ENCODE measurements at regions not wholly inside any gene's neighbourhood (a gene's known extent, or its start where the extent isn't known, plus 50 kb on each side); places are given as distances from the start of the nearest gene placed in this dataset.
A peak's percentile ranks its signal among the peaks of the same experiment; 100 is the strongest.

DNA sequence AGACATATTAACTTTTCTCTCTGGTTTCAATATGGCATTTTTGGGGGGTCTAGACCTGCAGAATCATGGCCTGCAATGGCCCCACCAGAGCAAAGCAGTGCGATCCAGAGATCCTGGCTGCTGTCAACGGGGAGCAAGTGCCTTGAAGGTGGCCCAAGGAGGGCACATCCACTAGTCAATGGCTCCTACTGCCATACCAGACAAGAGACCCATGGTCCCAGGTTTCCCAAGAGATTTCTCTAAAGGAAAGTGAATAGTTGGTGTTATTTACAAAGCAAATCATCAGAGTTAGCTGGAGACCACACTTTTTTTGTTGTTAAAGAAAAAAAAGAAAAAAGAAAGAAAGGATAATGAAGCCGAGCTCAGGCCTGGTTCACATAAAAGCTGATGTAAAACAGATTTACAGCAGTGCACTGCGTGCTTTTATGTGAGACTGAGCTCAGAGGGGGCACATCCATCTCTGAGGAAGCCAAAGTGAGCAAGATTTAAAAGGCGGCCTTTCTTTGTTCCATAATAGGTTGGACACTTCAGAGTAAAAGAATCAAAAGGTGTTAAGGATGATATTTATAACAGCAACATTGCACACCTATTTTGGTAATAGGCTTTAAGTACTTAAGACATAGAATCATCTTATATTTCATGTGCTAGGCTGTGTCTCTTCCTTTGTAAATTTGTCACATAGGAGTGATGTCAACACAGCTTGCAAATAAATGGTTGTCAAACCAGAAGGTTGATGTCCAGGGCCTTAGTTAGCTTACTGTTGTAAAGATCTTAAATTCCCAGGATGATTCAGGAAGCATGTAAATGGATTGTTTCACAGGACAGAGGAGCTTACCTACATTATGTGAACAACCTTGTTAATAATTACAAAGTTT, 201.3 kb upstream of the NTM start:
- Mint-ChIP-seq H3K4me1 (no peaks in the 10 kb centered on the region), H3K27me3 (no peaks in the 10 kb centered on the region), H3K4me3 (no peak overlapping the region), H3K36me3 (ENCODE audit: low read depth) (no peaks in the 10 kb centered on the region), H3K9me3 (no peaks in the 10 kb centered on the region), H3K27ac (no peak overlapping the region)
- ATAC-seq (replicated peaks) = no peak

DNA sequence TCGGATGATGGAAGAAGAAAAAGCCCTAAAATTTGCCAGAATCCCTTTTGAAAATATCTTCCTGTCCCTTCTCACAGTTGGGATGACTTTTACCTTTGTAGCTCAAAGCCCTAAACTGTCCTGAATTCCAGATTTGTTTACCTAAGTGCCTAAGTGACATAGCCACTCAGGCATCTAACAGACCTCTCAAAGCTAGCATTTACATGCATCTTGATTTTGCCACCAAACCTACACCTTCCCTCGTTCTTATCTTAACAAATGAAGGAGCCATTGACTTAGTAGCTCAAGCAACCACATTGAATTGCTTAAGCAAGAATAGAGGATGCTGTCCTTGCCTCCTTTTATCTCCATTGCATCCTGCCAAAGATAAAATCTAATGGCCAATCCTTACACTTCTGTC, 198.4 kb upstream of the NTM start:
- no peaks in the 10 kb centered on the region for H3K4me1 Mint-ChIP-seq
- no peak for ATAC-seq (replicated peaks)
- no peaks in the 10 kb centered on the region for H3K9me3 Mint-ChIP-seq
- H3K27me3 Mint-ChIP-seq = no peaks in the 10 kb centered on the region
- no peak overlapping the region for H3K27ac Mint-ChIP-seq
- H3K4me3 Mint-ChIP-seq = no peak overlapping the region
- no peaks in the 10 kb centered on the region for H3K36me3 Mint-ChIP-seq (ENCODE audit: low read depth)

DNA sequence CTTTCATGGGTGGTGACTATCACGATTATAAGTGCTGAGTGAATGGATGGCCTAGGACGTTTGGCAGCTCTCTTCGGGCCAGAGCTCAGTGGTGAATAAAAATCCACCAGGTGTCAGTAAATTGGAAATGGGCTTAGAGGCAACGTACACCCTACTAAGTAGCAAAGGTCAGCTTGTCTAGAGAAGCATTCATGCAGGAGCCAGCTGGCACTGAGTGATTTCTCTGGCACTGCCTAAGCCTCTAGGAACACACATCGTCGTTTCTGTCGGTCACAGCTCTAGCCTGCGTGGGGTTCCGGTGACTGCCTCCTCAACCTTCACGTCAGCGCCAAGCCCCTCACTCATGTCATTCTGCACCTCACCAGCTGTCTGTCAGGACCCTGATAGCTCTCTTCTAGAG, 192.4 kb upstream of the NTM start:
- no peak overlapping the region for H3K4me3 Mint-ChIP-seq
- no peaks in the 10 kb centered on the region for H3K9me3 Mint-ChIP-seq
- no peaks in the 10 kb centered on the region for H3K27me3 Mint-ChIP-seq
- no peak for ATAC-seq (replicated peaks)
- no peaks in the 10 kb centered on the region for H3K36me3 Mint-ChIP-seq (ENCODE audit: low read depth)
- no peak overlapping the region for H3K27ac Mint-ChIP-seq
- H3K4me1 Mint-ChIP-seq = no peaks in the 10 kb centered on the region

DNA sequence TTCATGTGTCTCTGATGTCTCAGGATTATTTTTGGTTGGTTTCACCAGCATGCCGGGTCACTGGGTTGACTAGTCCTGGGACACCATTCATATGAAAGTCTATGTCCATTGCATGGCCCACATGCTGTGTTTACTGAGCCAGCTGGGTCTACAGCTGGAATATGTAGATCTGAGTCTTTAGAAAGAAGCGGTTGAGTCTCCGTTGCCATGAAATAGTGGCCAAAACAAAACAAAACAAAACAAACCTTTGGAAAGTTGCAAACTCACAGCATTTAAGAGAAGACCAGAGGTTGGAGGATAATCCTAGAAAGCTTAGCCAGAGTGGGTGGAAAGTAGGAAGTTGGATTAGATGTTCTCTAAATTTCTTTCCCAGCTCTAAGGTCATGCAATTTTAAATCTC, 191.8 kb upstream of the NTM start:
- no peak overlapping the region for H3K27ac Mint-ChIP-seq
- H3K4me3 Mint-ChIP-seq = no peak overlapping the region
- H3K36me3 Mint-ChIP-seq (ENCODE audit: low read depth) = no peaks in the 10 kb centered on the region
- ATAC-seq (replicated peaks) = no peak
- no peaks in the 10 kb centered on the region for H3K9me3 Mint-ChIP-seq
- H3K27me3 Mint-ChIP-seq = no peaks in the 10 kb centered on the region
- H3K4me1 Mint-ChIP-seq = no peaks in the 10 kb centered on the region

DNA sequence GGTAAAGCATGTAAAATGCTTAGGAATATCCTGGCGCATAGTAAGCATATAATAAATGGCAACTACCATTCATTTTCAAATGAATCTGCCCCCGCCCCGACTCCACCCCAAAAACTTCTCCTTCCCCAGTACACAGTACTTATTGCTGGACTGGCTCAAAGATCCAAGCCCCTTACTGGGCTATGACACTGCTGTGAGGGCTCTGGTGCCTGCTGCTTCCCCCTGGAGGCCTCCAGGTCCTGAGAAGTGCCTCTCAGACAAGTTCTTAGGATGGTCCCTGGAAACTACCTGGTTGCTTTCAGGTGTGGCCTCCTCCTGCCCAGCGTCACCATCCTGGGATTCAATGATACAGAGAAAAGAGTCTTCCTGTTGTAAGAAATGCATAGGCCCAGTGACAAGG, 190.6 kb upstream of the NTM start:
- H3K36me3 Mint-ChIP-seq (ENCODE audit: low read depth) = no peaks in the 10 kb centered on the region

DNA sequence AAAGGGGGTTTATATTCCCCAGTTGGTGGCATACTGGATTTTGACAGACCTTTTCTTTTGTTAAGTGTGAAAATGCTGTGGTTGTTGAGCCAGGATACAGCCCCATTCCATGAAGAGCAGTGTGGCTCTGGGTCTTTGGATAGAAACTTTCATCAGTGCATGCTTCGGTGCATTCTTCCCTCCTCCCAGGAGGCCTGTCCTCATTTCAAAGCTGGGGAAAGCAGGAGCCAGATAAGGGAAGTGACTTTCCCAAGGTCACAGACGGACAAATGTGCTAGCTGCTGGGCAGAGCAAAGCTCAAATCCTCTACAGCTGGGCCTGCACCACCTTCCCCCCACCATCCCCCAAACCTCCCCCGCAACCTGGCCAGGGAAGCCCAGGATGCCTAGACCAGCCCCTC, 184.5 kb upstream of the NTM start:
- no peaks in the 10 kb centered on the region for H3K4me1 Mint-ChIP-seq
- no peaks in the 10 kb centered on the region for H3K9me3 Mint-ChIP-seq
- no peak overlapping the region for H3K4me3 Mint-ChIP-seq
- no peaks in the 10 kb centered on the region for H3K36me3 Mint-ChIP-seq (ENCODE audit: low read depth)
- peaks cover 8% of the 10 kb centered on the region for H3K27me3 Mint-ChIP-seq
- ATAC-seq (replicated peaks) = no peak
- no peak overlapping the region for H3K27ac Mint-ChIP-seq

More for the DNA sequence above, 190.6 kb upstream of the NTM start:
- Mint-ChIP-seq H3K9me3 (no peaks in the 10 kb centered on the region), H3K27ac (no peak overlapping the region), H3K27me3 (no peaks in the 10 kb centered on the region), H3K4me3 (no peak overlapping the region), H3K4me1 (no peaks in the 10 kb centered on the region)
- no peak for ATAC-seq (replicated peaks)

DNA sequence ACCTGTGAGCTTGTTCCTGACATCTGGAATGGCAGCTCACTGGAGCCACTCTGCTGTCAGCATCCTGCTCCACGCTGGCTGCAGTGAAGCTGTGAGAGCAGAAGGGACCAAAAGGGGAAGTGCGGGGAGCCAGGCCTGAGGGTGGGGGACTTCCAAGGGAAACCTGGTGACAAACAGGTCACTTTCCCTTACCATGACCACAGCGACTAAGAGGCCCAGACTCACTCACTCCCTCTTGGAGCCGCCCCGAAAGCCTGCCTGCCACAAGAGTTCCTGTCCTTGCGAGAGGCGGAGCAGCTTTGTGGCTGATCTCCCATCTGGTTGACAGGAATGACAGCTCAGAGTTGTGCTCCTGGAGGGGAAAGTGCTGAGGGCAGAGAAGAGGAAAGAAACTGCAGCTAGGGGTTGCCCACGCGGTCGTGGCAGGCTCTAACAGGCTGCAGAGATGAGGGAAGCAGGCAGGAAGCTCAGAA, 183.8 kb upstream of the NTM start:
- Mint-ChIP-seq H3K27ac (no peak overlapping the region), H3K9me3 (no peaks in the 10 kb centered on the region), H3K36me3 (ENCODE audit: low read depth) (no peaks in the 10 kb centered on the region), H3K27me3 (peaks cover 8% of the 10 kb centered on the region), H3K4me1 (no peaks in the 10 kb centered on the region), H3K4me3 (no peak overlapping the region)
- ATAC-seq (replicated peaks) = peak; percentile 38

DNA sequence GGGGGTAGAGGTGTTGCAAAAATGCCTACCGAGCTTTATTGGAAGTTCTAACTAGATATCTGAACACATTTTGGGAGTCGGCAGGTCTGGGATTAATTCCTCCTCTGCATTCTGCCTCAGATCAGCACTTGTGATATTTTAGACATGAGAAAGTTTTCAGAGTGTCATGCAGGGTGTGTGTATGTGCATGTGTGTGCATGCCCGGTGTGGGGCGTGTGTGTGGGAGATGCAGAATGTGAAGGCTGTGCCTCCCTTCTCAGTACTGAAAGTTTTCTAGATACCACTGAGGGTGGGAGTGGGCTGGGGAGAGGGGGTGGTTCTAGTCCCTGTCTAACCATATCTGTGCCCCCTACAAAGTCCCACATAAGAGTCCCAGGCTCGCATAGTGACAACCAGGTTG, 180.0 kb upstream of the NTM start:
- peaks cover 8% of the 10 kb centered on the region for H3K27me3 Mint-ChIP-seq
- no peaks in the 10 kb centered on the region for H3K36me3 Mint-ChIP-seq (ENCODE audit: low read depth)
- no peak overlapping the region for H3K27ac Mint-ChIP-seq
- ATAC-seq (replicated peaks) = no peak
- H3K9me3 Mint-ChIP-seq = no peaks in the 10 kb centered on the region
- no peak overlapping the region for H3K4me3 Mint-ChIP-seq
- H3K4me1 Mint-ChIP-seq = no peaks in the 10 kb centered on the region

DNA sequence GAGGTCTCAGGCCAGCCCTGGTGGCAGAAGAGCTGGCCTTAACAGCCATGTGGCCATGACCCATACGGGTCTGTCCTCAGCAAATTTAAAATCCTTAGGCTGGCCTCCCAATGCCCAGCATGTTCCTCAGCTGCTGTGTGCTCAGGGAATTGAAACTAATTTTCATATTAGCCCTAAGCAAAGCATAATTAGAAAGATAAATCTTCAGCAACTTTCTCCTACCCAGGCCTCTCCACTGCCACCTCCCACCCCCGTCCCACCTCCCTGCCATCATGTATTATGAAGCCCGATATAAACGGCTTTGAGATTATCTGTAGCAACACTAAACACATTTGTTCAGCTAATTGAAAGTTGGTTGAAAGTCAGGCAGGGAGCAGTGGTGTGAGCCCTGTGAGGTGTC, 178.8 kb upstream of the NTM start:
- ATAC-seq (replicated peaks) = no peak
- H3K9me3 Mint-ChIP-seq = no peaks in the 10 kb centered on the region
- H3K4me3 Mint-ChIP-seq = no peak overlapping the region
- H3K27ac Mint-ChIP-seq = no peak overlapping the region
- peaks cover 4% of the 10 kb centered on the region for H3K27me3 Mint-ChIP-seq
- H3K4me1 Mint-ChIP-seq = no peaks in the 10 kb centered on the region
- H3K36me3 Mint-ChIP-seq (ENCODE audit: low read depth) = no peaks in the 10 kb centered on the region

DNA sequence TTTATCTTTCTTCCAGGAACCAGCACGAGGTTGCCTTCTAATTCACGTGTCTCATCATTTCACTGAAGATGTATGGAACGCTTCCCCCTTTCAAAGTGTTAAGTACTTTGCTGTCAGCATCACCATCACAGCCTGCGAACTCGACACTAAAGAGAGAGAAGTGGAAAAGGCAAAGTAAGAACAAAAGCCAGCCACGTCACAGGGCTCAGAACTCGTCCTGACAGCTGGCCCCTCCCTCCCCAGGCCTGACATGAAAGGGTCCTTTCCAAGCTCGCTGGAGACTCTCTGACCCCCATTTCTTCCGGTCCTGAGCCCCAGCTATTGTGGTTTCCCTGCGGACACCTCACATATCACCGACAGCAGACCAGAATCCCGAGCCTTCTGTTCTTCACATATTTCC, 177.8 kb upstream of the NTM start:
- ATAC-seq (replicated peaks) = no peak

DNA sequence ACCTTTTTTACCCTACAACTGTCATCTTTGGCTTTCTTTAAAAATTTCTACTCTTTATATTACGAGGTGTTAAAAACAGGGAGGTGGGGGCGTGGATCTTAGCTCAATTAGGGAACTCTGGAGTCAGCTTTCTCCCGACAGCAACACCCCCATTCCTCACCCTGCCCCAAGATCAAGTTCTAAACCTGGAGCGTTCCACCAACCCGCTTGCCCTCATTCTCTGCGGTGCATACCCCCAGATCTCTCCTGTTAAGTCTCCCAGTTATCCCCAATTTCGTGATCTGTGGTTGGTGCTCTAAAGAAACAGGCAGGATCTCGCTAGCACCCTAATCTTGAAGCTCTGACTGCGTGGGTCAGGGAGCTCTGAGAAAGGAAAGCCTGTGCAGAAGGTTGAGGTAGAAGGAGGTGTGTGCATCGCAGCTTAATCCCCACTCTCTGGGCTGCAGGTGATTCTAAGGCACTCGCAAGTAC, 177.3 kb upstream of the NTM start:
- Mint-ChIP-seq H3K4me1 (no peaks in the 10 kb centered on the region), H3K9me3 (no peaks in the 10 kb centered on the region), H3K4me3 (no peak overlapping the region), H3K36me3 (ENCODE audit: low read depth) (no peaks in the 10 kb centered on the region), H3K27ac (no peak overlapping the region), H3K27me3 (no peaks in the 10 kb centered on the region)
- ATAC-seq (replicated peaks) = no peak

More for the DNA sequence above, 177.8 kb upstream of the NTM start:
- Mint-ChIP-seq H3K27ac (no peak overlapping the region), H3K4me1 (no peaks in the 10 kb centered on the region), H3K27me3 (no peaks in the 10 kb centered on the region), H3K4me3 (no peak overlapping the region), H3K9me3 (no peaks in the 10 kb centered on the region), H3K36me3 (ENCODE audit: low read depth) (no peaks in the 10 kb centered on the region)

DNA sequence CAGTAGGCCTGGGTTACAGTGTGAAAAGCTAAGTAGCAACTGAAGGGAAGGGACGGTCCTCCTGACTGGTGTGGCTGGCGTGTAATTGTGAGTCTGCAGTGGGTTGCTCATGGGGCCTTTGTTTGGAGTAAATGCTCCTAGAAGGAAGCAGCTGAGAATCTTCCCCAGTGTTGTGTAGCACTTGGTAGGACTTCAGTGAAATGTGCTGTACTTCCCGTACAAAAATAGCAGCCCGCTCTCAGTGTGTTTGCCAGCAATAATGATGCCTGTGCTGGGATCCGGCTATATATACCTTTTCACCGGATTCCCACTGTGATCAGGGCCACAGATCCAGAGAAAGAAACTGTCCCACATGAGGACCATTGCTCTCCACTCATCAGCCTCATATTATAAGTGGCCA, 175.7 kb upstream of the NTM start:
- H3K27ac Mint-ChIP-seq = no peak overlapping the region
- H3K36me3 Mint-ChIP-seq (ENCODE audit: low read depth) = no peaks in the 10 kb centered on the region
- no peak overlapping the region for H3K4me3 Mint-ChIP-seq
- H3K9me3 Mint-ChIP-seq = no peaks in the 10 kb centered on the region
- no peaks in the 10 kb centered on the region for H3K27me3 Mint-ChIP-seq
- no peak for ATAC-seq (replicated peaks)
- no peaks in the 10 kb centered on the region for H3K4me1 Mint-ChIP-seq

DNA sequence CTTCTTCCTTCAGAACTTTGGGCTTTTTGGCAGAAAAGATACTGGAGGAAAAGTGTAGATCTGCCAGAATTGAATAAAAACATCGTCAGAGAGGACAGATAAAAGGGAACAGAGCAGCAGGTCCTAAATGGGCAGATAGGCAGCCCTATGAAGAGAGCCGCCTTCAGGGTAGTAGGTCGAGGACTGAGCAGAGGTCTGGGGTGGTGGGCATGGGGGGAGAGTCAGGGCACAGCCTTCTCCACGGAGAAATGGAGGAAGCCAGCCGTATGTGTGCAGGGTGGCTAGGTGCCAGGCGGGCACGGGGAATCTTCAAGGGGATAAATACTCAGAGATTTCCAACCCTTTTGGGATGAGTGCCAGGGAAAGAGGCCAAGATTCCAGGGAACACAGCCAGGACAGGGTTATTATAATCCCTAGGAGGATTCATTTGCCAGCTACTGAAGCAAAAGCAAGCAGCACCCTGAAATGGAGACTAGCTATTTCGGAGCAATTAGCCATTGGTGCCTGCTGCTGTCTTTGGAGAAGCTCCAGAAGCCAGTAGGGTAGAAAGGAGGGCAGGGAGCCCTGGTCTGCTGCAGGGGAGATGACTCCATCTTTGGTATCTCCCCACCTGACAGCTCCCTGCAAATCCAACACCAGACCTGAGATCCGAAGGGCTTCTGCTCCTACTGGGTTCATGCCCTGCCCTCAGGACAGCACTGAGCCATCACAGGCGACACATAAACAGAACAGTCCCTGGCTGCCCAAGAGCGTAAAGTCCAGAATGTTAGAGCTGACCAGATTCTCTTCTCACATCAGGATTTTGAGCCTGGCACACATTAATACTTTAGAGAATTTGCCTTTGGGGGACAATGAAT, 174.5 kb upstream of the NTM start:
- no peaks in the 10 kb centered on the region for H3K9me3 Mint-ChIP-seq
- H3K4me1 Mint-ChIP-seq = no peaks in the 10 kb centered on the region
- no peak for ATAC-seq (replicated peaks)
- no peak overlapping the region for H3K27ac Mint-ChIP-seq
- H3K36me3 Mint-ChIP-seq (ENCODE audit: low read depth) = no peaks in the 10 kb centered on the region
- no peak overlapping the region for H3K4me3 Mint-ChIP-seq
- H3K27me3 Mint-ChIP-seq = no peaks in the 10 kb centered on the region

DNA sequence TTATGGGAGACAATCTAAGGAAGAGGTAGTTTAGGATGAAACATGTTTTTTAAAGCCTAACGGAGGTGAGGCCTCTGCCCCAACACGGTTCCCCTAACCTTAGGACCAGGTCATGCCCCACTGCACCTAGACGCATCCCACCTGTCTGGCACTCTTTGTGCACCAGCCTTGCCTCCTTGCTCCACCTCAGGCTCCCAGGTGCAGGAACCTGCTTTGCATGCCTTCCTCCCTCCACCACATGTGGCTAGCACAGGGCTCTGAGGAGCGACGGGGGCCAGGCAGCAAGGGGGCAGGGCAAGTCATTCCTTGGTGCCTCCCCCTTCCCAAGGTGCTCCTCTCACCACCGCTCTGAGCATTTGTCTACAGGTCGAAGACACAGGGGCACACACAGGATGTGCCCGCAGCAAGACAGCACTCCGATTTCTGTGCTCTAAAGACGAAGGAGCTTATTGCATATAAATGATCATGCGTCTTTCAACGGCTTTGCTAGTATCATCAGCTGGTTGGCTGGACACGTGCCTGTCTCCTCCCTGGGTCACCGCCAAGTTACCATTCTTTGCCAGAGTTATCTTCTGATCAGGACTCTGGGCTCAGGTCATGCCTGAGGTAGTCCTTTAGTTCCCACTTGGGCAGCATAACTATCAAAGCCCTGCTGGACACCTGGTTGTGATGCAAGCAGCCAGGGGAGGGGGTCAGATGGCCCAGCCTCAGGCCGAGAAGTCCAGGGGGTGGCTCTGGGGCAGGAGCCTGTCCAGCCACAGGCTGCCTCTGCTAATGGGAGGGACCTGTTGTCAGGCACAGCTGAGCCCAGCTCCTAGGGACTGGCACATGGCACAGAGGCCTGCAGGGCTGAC, 172.0 kb upstream of the NTM start:
- Mint-ChIP-seq H3K27me3 (no peaks in the 10 kb centered on the region), H3K9me3 (no peaks in the 10 kb centered on the region), H3K27ac (no peak overlapping the region), H3K4me3 (no peak overlapping the region), H3K4me1 (no peaks in the 10 kb centered on the region), H3K36me3 (ENCODE audit: low read depth) (no peaks in the 10 kb centered on the region)
- ATAC-seq (replicated peaks) = no peak
